HG02610 (cell line): ENCODE measurements at regions not wholly inside any gene's neighbourhood (a gene's known extent, or its start where the extent isn't known, plus 50 kb on each side); places are given as distances from the start of the nearest gene placed in this dataset.

Source experiments
- ATAC-seq: cut with Tn5 transposase; IDR thresholded peaks from one replicate; pipeline ENCODE4 v1.9.1; 2021; ENCODE audit warnings: mild to moderate bottlenecking, moderate library complexity; ENCODE audit not compliant: unreplicated experiment

GRCh38 chr16:79498928-79499327 lies 101.6 kb downstream of the MAF start:
- no peak for ATAC-seq

- ATAC-seq = no peak
Observed at GRCh38 chr16:79497606-79498350, 102.8 kb downstream of the MAF start.

- ATAC-seq = no peak
Observed at GRCh38 chr16:79493911-79494310, 106.6 kb downstream of the MAF start.

GRCh38 chr16:79492036-79492435 lies 108.5 kb downstream of the MAF start:
- no peak for ATAC-seq

- ATAC-seq = no peak
Observed at GRCh38 chr16:79485020-79485419, 115.5 kb downstream of the MAF start.

GRCh38 chr16:79484237-79484636 lies 116.3 kb downstream of the MAF start:
- ATAC-seq = no peak

GRCh38 chr16:79483336-79483735 lies 117.2 kb downstream of the MAF start:
- ATAC-seq = no peak

GRCh38 chr16:79482011-79482410 lies 118.5 kb downstream of the MAF start:
- no peak for ATAC-seq

- no peak for ATAC-seq
Observed at GRCh38 chr16:79480929-79481328, 119.6 kb downstream of the MAF start.

GRCh38 chr16:79480056-79480455 lies 120.5 kb downstream of the MAF start:
- no peak for ATAC-seq

- no peak for ATAC-seq
Observed at GRCh38 chr16:79476580-79476979, 124.0 kb downstream of the MAF start.

- no peak for ATAC-seq
Observed at GRCh38 chr16:79475841-79476240, 124.7 kb downstream of the MAF start.

GRCh38 chr16:79473456-79473855 lies 127.1 kb downstream of the MAF start:
- no peak for ATAC-seq

- no peak for ATAC-seq
Observed at GRCh38 chr16:79472426-79472825, 128.1 kb downstream of the MAF start.

GRCh38 chr16:79469999-79470398 lies 130.5 kb downstream of the MAF start:
- no peak for ATAC-seq

GRCh38 chr16:79468631-79469030 lies 131.9 kb downstream of the MAF start:
- no peak for ATAC-seq

- no peak for ATAC-seq
Observed at GRCh38 chr16:79468121-79468552, 132.4 kb downstream of the MAF start.

- no peak for ATAC-seq
Observed at GRCh38 chr16:79466111-79466510, 134.4 kb downstream of the MAF start.

GRCh38 chr16:79463841-79464240 lies 136.7 kb downstream of the MAF start:
- no peak for ATAC-seq

GRCh38 chr16:79456036-79456435 lies 144.5 kb downstream of the MAF start:
- ATAC-seq = no peak

- ATAC-seq = no peak
Observed at GRCh38 chr16:79452671-79453070, 147.9 kb downstream of the MAF start.

GRCh38 chr16:79451196-79451816 lies 149.2 kb downstream of the MAF start:
- no peak for ATAC-seq

- ATAC-seq = no peak
Observed at GRCh38 chr16:79449900-79450299, 150.6 kb downstream of the MAF start.
